Activated naive CD4-positive, alpha-beta T cell treated with anti-CD3 and anti-CD28 coated beads, Interleukin-2, amount 10 ng/mL, durations not matched to agents 7 days and 5 days (primary cell): ENCODE measurements at regions not wholly inside any gene's neighbourhood (a gene's known extent, or its start where the extent isn't known, plus 50 kb on each side); places are given as distances from the start of the nearest gene placed in this dataset.

Experiments
- CTCF ChIA-PET: fragments of 350-600 bp; sonication (Branson Sonifier 250); formaldehyde crosslinking; loops from one replicate; lab custom pipeline; 2021; ENCODE audit warnings: antibody characterized with exemption; lab: Charles Lee
- DNase-seq: peaks from one replicate; pipeline ENCODE4 v3.0.0-alpha.2; 2020
- H3K27ac Mint-ChIP-seq: one replicate; pipeline ENCODE4 v1.8.0; 2021; ENCODE audit warnings: mild to moderate bottlenecking, moderate library complexity, mixed read lengths
- H3K27me3 Mint-ChIP-seq: one replicate; pipeline ENCODE4 v1.8.0; 2021; ENCODE audit warnings: mild to moderate bottlenecking, mixed read lengths
- H3K36me3 Mint-ChIP-seq: one replicate; pipeline ENCODE4 v1.8.0; 2021; ENCODE audit warnings: mixed read lengths
- H3K4me1 Mint-ChIP-seq: one replicate; pipeline ENCODE4 v1.8.0; 2021; ENCODE audit warnings: mixed read lengths
- H3K4me3 Mint-ChIP-seq: one replicate; pipeline ENCODE4 v1.8.0; 2021; ENCODE audit warnings: mild to moderate bottlenecking, moderate library complexity, mixed read lengths
- H3K9me3 Mint-ChIP-seq: one replicate; pipeline ENCODE4 v1.8.0; 2021; ENCODE audit warnings: mixed read lengths

- H3K9me3 Mint-ChIP-seq = no peaks in the 10 kb centered on the region
Observed at GRCh38 chr12:65517656-65518210, 239.2 kb downstream of the MSRB3 start.

GRCh38 chr12:65518771-65519170, 240.3 kb downstream of the MSRB3 start:
- H3K27ac Mint-ChIP-seq = no peak overlapping the region
- H3K4me1 Mint-ChIP-seq = no peaks in the 10 kb centered on the region
- H3K4me3 Mint-ChIP-seq = no peak overlapping the region
- no peaks in the 10 kb centered on the region for H3K9me3 Mint-ChIP-seq
- H3K27me3 Mint-ChIP-seq = no peaks in the 10 kb centered on the region
- CTCF ChIA-PET = no interaction called here
- no peaks in the 10 kb centered on the region for H3K36me3 Mint-ChIP-seq
- DNase-seq = no peak

More at GRCh38 chr12:65517656-65518210, 239.2 kb downstream of the MSRB3 start:
- Mint-ChIP-seq H3K4me3 (no peak overlapping the region), H3K36me3 (no peaks in the 10 kb centered on the region), H3K27ac (no peak overlapping the region), H3K27me3 (no peaks in the 10 kb centered on the region), H3K4me1 (no peaks in the 10 kb centered on the region)
- CTCF ChIA-PET = no interaction called here
- no peak for DNase-seq

- Mint-ChIP-seq H3K36me3 (no peaks in the 10 kb centered on the region), H3K4me1 (no peaks in the 10 kb centered on the region), H3K4me3 (no peak overlapping the region), H3K9me3 (no peaks in the 10 kb centered on the region), H3K27me3 (no peaks in the 10 kb centered on the region), H3K27ac (no peak overlapping the region)
- no peak for DNase-seq
- CTCF ChIA-PET = no interaction called here
Observed at GRCh38 chr12:65520658-65521057, 242.2 kb downstream of the MSRB3 start.

GRCh38 chr12:65522956-65523860, 244.7 kb downstream of the MSRB3 start:
- Mint-ChIP-seq H3K27ac (no peak overlapping the region), H3K4me1 (no peaks in the 10 kb centered on the region), H3K4me3 (no peak overlapping the region), H3K9me3 (no peaks in the 10 kb centered on the region), H3K36me3 (no peaks in the 10 kb centered on the region), H3K27me3 (no peaks in the 10 kb centered on the region)
- CTCF ChIA-PET = no interaction called here
- no peak for DNase-seq

- no peaks in the 10 kb centered on the region for H3K36me3 Mint-ChIP-seq
- H3K4me3 Mint-ChIP-seq = no peak overlapping the region
- H3K4me1 Mint-ChIP-seq = no peaks in the 10 kb centered on the region
- H3K9me3 Mint-ChIP-seq = no peaks in the 10 kb centered on the region
- CTCF ChIA-PET = no interaction called here
- no peak for DNase-seq
- no peak overlapping the region for H3K27ac Mint-ChIP-seq
- no peaks in the 10 kb centered on the region for H3K27me3 Mint-ChIP-seq
Observed at GRCh38 chr12:65524666-65525065, 246.2 kb downstream of the MSRB3 start.

- no peak for DNase-seq
- Mint-ChIP-seq H3K36me3 (no peaks in the 10 kb centered on the region), H3K27ac (no peak overlapping the region), H3K9me3 (no peaks in the 10 kb centered on the region), H3K27me3 (no peaks in the 10 kb centered on the region), H3K4me3 (no peak overlapping the region), H3K4me1 (no peaks in the 10 kb centered on the region)
- CTCF ChIA-PET = interaction anchor here (0.6 kb wide), 1 partner anchor 213 kb away, joined by 3 read pairs; no protein-coding TSS in a partner anchor
Observed at GRCh38 chr12:65525491-65526141, 247.1 kb downstream of the MSRB3 start.

GRCh38 chr12:65526311-65526710, 247.8 kb downstream of the MSRB3 start:
- Mint-ChIP-seq H3K9me3 (no peaks in the 10 kb centered on the region), H3K4me1 (no peaks in the 10 kb centered on the region), H3K27ac (no peak overlapping the region), H3K36me3 (no peaks in the 10 kb centered on the region), H3K27me3 (no peaks in the 10 kb centered on the region), H3K4me3 (no peak overlapping the region)
- CTCF ChIA-PET = no interaction called here
- DNase-seq = no peak

GRCh38 chr12:65528127-65528526, 249.6 kb downstream of the MSRB3 start:
- Mint-ChIP-seq H3K27me3 (no peaks in the 10 kb centered on the region), H3K4me3 (no peak overlapping the region), H3K9me3 (no peaks in the 10 kb centered on the region), H3K27ac (no peak overlapping the region), H3K4me1 (no peaks in the 10 kb centered on the region), H3K36me3 (no peaks in the 10 kb centered on the region)
- CTCF ChIA-PET = no interaction called here
- DNase-seq = no peak

- Mint-ChIP-seq H3K36me3 (no peaks in the 10 kb centered on the region), H3K9me3 (no peaks in the 10 kb centered on the region), H3K27ac (no peak overlapping the region), H3K4me3 (no peak overlapping the region), H3K27me3 (no peaks in the 10 kb centered on the region), H3K4me1 (no peaks in the 10 kb centered on the region)
- no peak for DNase-seq
- CTCF ChIA-PET = no interaction called here
Observed at GRCh38 chr12:65529106-65529505, 250.6 kb downstream of the MSRB3 start.

- no peaks in the 10 kb centered on the region for H3K4me1 Mint-ChIP-seq
- CTCF ChIA-PET = no interaction called here
- no peaks in the 10 kb centered on the region for H3K36me3 Mint-ChIP-seq
- no peak overlapping the region for H3K27ac Mint-ChIP-seq
- no peaks in the 10 kb centered on the region for H3K9me3 Mint-ChIP-seq
- DNase-seq = no peak
- H3K27me3 Mint-ChIP-seq = no peaks in the 10 kb centered on the region
- no peak overlapping the region for H3K4me3 Mint-ChIP-seq
Observed at GRCh38 chr12:65529771-65530435, 251.4 kb downstream of the MSRB3 start.

- CTCF ChIA-PET = no interaction called here
- DNase-seq = no peak
Observed at GRCh38 chr12:65532162-65532561, 253.7 kb downstream of the MSRB3 start.

GRCh38 chr12:65532764-65533163, 254.3 kb downstream of the MSRB3 start:
- DNase-seq = no peak

More at GRCh38 chr12:65532162-65532561, 253.7 kb downstream of the MSRB3 start:
- Mint-ChIP-seq H3K4me3 (no peak overlapping the region), H3K27me3 (no peaks in the 10 kb centered on the region), H3K36me3 (no peaks in the 10 kb centered on the region), H3K9me3 (no peaks in the 10 kb centered on the region), H3K27ac (no peak overlapping the region), H3K4me1 (no peaks in the 10 kb centered on the region)

GRCh38 chr12:65533177-65533883, 254.8 kb downstream of the MSRB3 start:
- Mint-ChIP-seq H3K4me1 (no peaks in the 10 kb centered on the region), H3K27ac (no peak overlapping the region), H3K4me3 (no peak overlapping the region), H3K9me3 (peaks cover 2% of the 10 kb centered on the region), H3K36me3 (no peaks in the 10 kb centered on the region), H3K27me3 (no peaks in the 10 kb centered on the region)
- DNase-seq = no peak
- CTCF ChIA-PET = no interaction called here

More at GRCh38 chr12:65532764-65533163, 254.3 kb downstream of the MSRB3 start:
- H3K27me3 Mint-ChIP-seq = no peaks in the 10 kb centered on the region
- no peaks in the 10 kb centered on the region for H3K9me3 Mint-ChIP-seq
- H3K4me3 Mint-ChIP-seq = no peak overlapping the region
- no peak overlapping the region for H3K27ac Mint-ChIP-seq
- H3K4me1 Mint-ChIP-seq = no peaks in the 10 kb centered on the region
- CTCF ChIA-PET = no interaction called here
- no peaks in the 10 kb centered on the region for H3K36me3 Mint-ChIP-seq
